GM19397 (cell line): ENCODE measurements at regions not wholly inside any gene's neighbourhood (a gene's known extent, or its start where the extent isn't known, plus 50 kb on each side); places are given as distances from the start of the nearest gene placed in this dataset.

Source experiments
- ATAC-seq: cut with Tn5 transposase; IDR thresholded peaks from one replicate; pipeline ENCODE4 v1.9.1; 2021; ENCODE audit warnings: mild to moderate bottlenecking, moderate library complexity; ENCODE audit not compliant: unreplicated experiment

- no peak for ATAC-seq
Observed at GRCh38 chr21:40976198-40977109, 129.5 kb upstream of the DSCAM start.

GRCh38 chr21:40985370-40985769 is 138.4 kb upstream of the DSCAM start:
- ATAC-seq = no peak

GRCh38 chr21:40990366-40990765 is 143.4 kb upstream of the DSCAM start:
- no peak for ATAC-seq

GRCh38 chr21:40997831-40998230 is 150.9 kb upstream of the DSCAM start:
- no peak for ATAC-seq

GRCh38 chr21:41000838-41001237 is 153.9 kb upstream of the DSCAM start:
- ATAC-seq = no peak

GRCh38 chr21:41006636-41007035 is 159.7 kb upstream of the DSCAM start:
- ATAC-seq = no peak

DNA sequence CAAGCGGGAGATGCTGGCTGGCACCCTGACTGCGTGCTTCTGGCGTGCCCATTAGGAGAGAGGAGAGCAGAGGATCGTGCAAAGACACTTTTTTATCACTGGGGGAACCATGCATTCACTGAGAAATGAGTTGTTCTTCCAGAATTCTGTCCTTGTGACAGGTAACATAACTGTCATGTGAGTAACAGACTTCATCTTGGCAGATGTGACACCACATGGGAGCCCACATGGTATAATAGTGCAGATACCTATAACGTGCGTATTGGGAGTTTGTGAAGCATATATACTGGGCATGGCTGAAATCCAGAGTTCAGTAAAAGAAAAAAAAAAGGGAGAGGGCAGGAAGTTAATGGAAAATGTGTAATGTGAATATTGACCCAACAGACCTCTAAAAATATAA is 159.6 kb upstream of the BACE2 start:
- no peak for ATAC-seq

GRCh38 chr21:41008974-41009373 is 159.0 kb upstream of the BACE2 start:
- ATAC-seq = no peak

DNA sequence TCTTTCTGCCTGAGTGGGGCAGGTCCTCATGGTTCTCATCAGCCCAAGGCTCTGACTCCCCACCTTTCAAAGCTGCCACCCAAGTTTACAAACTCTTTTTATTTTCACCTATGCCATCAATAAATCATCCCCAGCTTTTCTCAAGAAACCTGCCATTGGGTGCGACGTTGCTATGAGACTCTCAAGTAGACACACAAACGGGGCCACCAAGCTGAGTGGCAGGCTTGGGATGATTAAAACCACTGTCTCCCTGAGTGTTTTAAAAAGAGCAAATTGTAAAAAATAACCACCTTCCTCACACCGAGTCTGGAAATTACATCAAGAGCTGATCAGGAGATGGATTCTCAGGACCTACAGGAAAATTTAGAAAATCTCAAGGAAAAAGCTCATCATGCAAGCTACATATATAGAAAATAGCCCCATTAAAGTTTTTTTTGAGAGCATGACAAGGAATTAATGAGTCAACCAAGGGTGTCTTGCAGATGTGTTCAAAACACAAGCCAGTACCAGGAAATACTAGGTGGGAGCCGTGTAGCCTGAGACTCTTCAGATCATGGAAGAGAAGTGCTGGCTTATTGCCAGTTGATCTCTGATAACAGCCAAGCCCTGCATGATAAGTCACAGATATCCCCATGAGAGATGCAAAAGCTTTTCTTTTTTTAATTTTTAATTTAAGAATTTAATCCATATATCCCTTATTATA is 158.4 kb upstream of the BACE2 start:
- no peak for ATAC-seq

GRCh38 chr21:41010101-41010435 is 157.9 kb upstream of the BACE2 start:
- ATAC-seq = no peak

DNA sequence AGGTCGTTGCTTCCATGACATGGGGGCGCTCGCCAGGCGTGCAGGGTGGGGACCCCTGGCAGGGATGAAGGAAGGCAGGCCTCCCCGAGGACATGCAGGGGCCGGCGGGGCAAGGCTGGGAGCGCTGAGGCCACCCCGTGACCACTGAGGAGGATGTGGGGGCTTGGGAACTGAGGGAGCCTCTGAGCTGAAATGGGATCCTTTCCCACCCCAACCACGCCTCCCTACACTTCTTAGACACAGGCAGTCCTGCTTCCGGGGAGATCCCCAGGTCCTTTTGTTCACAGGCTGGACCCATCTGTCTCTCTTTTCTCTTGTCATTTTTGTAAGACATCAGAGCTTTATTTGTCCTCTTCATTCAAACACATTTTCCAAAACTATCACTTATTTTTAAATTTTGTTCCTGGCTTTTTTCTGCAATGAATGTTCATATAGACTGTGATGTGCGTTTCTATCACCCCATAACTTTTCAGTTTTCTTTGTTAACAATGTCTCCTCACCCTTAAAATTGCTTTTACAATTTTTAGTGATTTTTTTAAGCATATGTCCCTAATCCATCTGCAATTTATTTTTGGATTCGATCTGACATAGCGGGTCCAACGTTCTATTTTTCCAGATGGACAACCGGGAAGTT is 156.7 kb upstream of the BACE2 start:
- no peak for ATAC-seq

DNA sequence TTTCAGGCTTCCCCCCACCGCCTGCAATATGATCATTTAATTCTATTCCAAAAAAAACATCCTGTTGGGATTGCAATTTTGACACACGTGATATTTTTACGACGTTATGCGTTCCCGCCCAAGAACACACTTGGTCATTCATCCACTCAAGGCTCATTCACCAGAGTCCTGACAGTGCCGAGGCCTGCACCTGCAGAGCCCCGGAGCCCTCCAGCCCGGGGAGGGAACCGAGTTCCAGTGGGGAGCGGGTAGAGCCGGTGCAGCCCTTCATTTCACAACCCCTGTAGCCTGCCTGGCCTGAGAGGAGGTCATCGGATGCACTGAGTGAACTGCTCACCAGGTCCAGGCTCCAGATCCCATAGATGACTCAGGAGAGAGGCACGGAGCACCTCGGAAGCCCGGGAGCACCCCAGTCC is 156.0 kb upstream of the BACE2 start:
- ATAC-seq = no peak

DNA sequence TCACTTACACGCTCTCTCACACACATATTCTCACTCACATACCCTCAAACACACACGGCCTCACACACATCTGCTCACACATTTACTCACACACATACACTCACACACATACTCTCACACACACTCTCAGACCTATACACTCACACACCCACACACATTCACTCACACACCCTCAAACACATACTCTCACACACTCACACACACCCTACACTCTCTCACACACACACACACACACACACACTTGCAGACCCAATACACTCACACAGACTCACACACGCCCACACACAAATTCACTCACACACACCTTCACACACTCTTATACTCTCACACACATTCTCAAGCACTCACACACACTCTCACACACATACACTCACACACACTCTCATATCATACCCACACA is 155.5 kb upstream of the BACE2 start:
- ATAC-seq = no peak

GRCh38 chr21:41016472-41016871 is 151.5 kb upstream of the BACE2 start:
- ATAC-seq = no peak

DNA sequence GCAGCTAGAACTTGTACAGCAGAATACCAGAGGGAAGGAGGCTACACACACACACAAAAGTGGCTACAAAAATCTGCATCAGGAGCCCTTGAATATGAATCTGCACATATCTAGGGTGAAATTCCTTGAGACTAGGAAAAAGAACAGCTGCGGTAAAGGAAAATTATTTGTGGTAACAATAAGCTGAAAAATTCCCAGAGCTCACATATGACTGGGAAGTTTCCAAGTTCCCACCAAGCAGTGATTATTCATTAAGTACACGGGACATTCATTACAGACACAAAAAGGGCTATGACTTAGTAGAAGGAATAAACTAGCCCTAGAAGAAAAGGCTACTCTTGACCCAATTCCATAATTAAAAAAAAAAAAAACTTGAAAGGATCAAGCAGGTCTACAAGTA is 149.5 kb upstream of the BACE2 start:
- ATAC-seq = no peak

GRCh38 chr21:41023936-41024335 is 144.0 kb upstream of the BACE2 start:
- no peak for ATAC-seq

- ATAC-seq = no peak
Observed at GRCh38 chr21:41024341-41024740, 143.6 kb upstream of the BACE2 start.

DNA sequence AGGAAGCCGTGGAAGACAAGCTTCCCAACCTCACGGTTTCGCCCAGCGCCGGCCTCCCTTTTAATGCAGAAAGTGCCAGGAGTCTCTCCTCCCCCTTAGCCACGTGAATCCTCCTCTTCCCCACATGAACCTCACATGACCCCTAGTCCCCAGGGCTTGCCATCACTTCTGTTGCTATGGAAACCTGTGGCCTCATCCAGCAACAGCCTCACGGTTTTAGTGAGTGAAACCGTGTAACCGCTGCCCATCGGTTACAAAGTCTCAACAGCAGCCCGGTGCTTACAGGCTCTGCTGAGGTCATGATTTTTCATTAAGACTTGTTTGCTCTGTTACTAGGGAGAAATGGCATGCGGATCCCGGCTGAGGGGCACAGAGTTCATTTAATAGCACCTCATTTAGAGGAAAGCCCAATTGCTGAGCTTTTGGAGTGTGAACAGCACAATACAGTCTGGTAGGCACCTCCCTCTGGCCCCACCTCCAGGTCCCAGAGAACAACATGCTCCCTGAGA is 143.2 kb upstream of the BACE2 start:
- ATAC-seq = no peak

DNA sequence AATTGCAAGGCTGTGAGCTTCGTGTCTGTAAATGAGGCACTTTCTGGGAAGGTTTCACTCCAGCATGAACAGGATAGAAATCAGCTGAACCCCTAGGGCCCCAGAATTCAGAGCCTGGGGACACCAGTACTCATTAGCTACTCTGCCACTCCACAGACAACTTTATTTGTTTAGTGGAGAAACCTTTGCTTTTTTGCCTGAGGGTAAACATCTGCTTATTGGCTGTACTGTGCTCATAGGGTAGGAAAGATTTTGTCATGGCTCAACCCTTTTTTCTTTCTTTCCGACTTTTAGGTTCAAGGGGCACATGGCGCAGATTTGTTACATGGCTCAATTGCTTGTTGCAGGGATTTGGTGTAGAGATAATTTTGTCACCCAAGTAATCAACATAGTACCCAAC is 138.4 kb upstream of the BACE2 start:
- no peak for ATAC-seq

GRCh38 chr21:41031701-41032220 is 136.2 kb upstream of the BACE2 start:
- ATAC-seq = no peak

DNA sequence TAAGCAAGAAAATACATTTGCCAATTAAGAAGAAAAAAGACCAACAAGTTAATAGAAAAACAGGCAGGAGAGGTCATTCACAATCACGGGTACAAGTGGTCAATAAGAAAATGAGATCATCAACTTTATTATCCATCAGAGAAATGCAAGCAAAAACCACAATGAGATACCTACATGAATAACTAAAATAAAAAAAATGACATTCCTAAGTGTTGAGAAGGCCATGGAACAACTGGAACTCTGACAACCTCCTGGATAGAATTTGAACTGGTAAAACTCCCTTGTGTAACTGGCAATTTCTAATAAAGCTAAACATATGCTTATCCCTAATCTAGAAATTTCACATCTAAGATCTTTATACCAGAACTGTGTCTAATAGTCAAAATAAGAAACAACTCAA is 135.4 kb upstream of the BACE2 start:
- no peak for ATAC-seq
